AG04450 (cell line): ENCODE measurements at regions not wholly inside any gene's neighbourhood (a gene's known extent, or its start where the extent isn't known, plus 50 kb on each side); places are given as distances from the start of the nearest gene placed in this dataset.

ENCODE experiments used
- CTCF ChIA-PET: fragments of 300-600, 350-600 bp; formaldehyde crosslinking; extraction: SDS; loops from one replicate; lab custom pipeline; 2022; ENCODE audit warnings: antibody characterized with exemption, inconsistent platforms; lab: Charles Lee
- POLR2A ChIA-PET: fragments of 350-600 bp; formaldehyde crosslinking; extraction: SDS; loops from one replicate; lab custom pipeline; 2021; ENCODE audit warnings: antibody characterized with exemption, inconsistent platforms; lab: Yijun Ruan, JAX
- DNase-seq: peaks from one replicate; pipeline ENCODE4 v3.0.0-alpha.2; 2011; ENCODE audit warnings: low read depth, low spot score
- H3K27ac ChIP-seq: one replicate; pipeline ENCODE4 v1.5.1; 2012; ENCODE audit warnings: low read depth, low read length, control low read depth
- H3K27me3 ChIP-seq: one replicate; pipeline ENCODE4 v1.6.0; 2012; ENCODE audit warnings: low read length; ENCODE audit not compliant: control insufficient read depth, insufficient read depth
- H3K4me3 ChIP-seq: 2 replicates; pipeline ENCODE4 v1.5.1; 2011; ENCODE audit warnings: mild to moderate bottlenecking, low read depth, low read length, control low read depth
- H3K9me3 ChIP-seq: 2 replicates; pipeline ENCODE4 v1.5.1; 2012; ENCODE audit warnings: low read length; ENCODE audit not compliant: control insufficient read depth, insufficient read depth
- CTCF ChIP-seq: IDR thresholded peaks from 2 replicates; pipeline ENCODE4 v1.5.1; 2011; ENCODE audit warnings: low read depth, low read length, control low read depth, inconsistent platforms

DNA sequence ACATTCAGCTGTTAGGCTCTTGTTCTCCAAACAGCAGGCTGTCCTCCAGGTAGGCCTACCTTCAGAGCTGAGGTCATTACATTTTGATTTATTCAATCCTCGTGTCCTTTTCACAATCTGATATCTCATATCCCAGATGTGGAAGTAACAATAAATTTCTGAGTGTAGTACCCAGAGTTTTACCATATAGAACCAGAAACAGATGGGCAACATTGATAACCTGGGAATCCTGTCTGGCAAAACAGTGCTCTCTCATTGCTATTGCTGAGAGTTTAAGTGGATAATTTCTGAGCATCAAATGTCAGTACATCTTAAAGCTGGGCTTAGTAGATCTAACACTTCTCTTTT lies 1007.8 kb downstream of the REEP3 start:
- H3K4me3 ChIP-seq = no peak overlapping the region
- no peaks in the 10 kb centered on the region for H3K27me3 ChIP-seq
- no peak for DNase-seq
- no peaks in the 10 kb centered on the region for H3K9me3 ChIP-seq
- H3K27ac ChIP-seq = no peak overlapping the region
- TF ChIP-seq CTCF = no peak
- ChIA-PET POLR2A (no interaction called here), CTCF (no interaction called here)

DNA sequence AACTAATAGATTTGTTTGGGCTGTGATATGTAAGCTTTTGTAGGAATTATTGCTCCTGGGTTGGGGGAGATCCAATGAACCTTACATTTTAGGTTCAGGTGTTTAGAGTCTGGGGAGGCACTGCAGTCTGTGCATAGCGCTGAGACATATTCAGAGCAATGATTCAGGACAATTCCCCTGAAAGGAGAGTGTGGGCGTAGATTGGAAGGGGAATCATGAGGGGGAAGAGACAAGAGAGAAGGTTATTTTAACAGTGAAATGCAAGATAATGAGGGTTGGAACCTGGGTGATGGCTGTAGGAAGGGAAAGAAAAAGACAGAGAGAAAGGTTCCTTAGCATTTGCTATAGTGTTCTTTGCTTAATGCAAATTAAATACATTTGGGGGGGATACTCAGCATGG lies 1013.4 kb downstream of the REEP3 start:
- Histone ChIP-seq H3K4me3 (no peak overlapping the region), H3K27me3 (no peaks in the 10 kb centered on the region), H3K9me3 (no peaks in the 10 kb centered on the region), H3K27ac (no peak overlapping the region)
- DNase-seq = no peak
- no peak for TF ChIP-seq CTCF
- ChIA-PET POLR2A (no interaction called here), CTCF (no interaction called here)

DNA sequence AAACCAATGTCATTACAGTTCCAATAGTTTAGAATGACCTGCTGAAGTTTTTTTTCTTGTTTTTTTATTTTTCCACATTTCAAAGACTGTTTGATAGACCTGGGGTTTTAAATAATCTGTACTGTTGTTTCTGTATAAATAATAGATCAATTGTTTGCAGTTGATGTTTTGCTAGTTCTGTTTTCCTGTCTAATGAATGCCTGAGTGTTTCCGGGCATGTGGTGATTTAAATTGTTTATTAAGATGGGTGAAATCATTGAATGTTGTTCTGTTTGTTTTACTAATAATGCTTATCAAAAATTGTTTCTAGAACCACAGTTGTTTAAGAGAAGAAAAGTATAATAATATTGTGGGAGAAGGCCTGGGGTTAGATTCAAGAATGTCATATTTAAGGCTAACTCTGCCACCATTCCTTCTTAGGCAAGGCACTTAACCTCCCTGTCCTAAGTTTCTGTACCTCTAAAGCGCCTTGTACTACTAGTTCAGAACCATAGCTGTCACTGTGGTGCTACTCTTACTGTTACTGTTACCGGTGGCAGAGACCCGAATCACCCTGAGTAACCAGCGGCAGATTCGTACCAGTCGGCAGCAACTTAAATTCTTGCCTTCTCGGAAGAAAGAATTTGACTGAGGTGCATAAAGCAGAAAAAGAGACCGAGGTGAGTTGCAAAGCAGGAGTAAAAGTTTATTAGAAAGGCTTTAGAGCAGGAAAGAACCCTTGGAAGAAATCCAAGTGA lies 1014.1 kb downstream of the REEP3 start:
- ChIA-PET CTCF (no interaction called here), POLR2A (no interaction called here)
- H3K4me3 ChIP-seq = no peak overlapping the region
- H3K27me3 ChIP-seq = no peaks in the 10 kb centered on the region
- no peaks in the 10 kb centered on the region for H3K9me3 ChIP-seq
- H3K27ac ChIP-seq = no peak overlapping the region
- no peak for DNase-seq
- no peak for TF ChIP-seq CTCF

DNA sequence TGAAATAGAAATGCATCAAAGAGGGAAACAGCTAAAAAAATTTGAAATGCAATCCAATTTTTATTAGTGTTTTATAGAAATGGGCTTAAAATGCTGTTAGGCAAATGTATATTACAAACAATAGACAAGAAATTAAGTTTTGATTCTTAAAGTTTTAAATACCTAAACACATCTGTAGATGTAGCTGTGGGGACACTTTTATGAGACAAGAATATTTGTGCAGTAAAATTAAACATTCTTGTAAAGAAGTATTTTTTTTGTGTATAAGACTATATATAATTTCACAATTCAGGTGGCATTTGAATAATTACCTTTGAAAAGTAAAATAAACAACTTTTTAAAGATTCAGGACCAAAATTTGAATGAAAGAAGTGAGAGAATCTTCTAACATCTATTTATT lies 1015.9 kb downstream of the REEP3 start:
- ChIA-PET POLR2A (no interaction called here), CTCF (no interaction called here)
- H3K27ac ChIP-seq = no peak overlapping the region
- no peaks in the 10 kb centered on the region for H3K9me3 ChIP-seq
- H3K4me3 ChIP-seq = no peak overlapping the region
- TF ChIP-seq CTCF = no peak
- no peak for DNase-seq
- H3K27me3 ChIP-seq = no peaks in the 10 kb centered on the region

DNA sequence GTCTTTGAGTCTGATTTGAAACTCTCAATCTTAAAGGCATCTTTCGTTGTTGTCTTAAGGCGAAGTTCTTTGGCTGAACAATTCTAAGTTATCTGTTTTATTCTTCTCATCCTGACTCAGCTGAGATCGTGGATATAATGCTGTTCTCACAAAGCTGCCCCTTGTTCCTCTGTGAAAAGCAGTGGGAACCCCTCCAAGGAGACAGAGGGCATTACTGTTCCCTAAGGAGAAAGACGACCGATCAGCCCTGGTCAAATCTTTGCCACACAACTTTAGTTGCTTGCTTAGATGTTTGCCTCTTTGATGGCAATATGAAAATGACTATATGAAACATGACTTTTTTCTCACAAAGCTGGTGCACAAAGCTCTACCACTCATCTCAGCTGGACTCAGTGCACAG lies 1016.7 kb downstream of the REEP3 start:
- POLR2A ChIA-PET = no interaction called here

More for the DNA sequence above, 1016.7 kb downstream of the REEP3 start:
- no peak overlapping the region for H3K27ac ChIP-seq
- no peak overlapping the region for H3K4me3 ChIP-seq
- no peaks in the 10 kb centered on the region for H3K9me3 ChIP-seq
- DNase-seq = no peak
- TF ChIP-seq CTCF = no peak
- CTCF ChIA-PET = no interaction called here
- no peaks in the 10 kb centered on the region for H3K27me3 ChIP-seq
